Activated CD4-positive, CD25-positive, alpha-beta regulatory T cell treated with anti-CD3 and anti-CD28 coated beads, Interleukin-2, amount 50 U/mL, for 72 hours (primary cell): ENCODE measurements at regions not wholly inside any gene's neighbourhood (a gene's known extent, or its start where the extent isn't known, plus 50 kb on each side); places are given as distances from the start of the nearest gene placed in this dataset.
"Not testable (repeated sequence)": the region's sequence is repeated elsewhere in the genome, so short reads cannot be mapped to it uniquely, and the experiment has no call there.

Experiments used
- DNase-seq: peaks from one replicate; pipeline ENCODE4 v3.0.0; 2021

DNA sequence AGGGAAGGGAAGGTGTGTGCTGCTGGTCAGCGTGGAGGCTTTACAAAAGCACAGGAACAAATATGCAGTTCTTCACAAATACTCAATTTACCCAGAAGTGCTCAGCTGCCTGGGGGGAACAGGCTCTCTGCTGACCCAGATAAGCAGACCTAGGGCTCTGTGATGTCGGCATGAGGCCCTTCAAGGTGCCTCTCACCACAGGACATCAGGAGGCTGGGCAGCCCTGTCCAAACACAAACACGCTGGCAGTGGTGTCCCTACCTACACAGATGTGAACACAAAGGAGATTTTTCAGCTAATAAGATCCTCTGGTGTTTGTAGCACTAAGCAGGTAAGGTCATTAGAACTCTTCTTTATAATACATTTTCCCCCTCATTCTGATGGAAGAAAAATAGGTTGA lies 243.0 kb upstream of the PROX1 start:
- no peak for DNase-seq

DNA sequence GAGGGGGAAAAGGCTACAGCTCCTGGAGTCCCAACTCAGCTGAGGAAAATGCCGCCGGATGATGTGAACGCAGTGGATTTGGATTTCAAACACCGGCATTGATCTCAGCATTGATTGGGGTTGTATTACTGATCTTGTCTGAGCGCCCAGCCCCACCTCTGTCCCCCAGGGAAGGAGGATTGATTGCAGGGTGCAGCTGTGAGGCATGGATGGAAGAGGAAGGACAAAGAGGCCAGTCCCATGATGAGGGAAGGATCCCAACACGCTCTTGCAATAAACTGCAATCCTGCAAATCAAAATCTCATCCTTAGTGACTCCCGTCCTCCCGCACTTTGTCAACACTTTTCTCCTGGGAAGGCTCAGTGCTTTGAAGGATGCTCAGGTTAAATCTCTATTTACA lies 242.3 kb upstream of the PROX1 start:
- DNase-seq = no peak

GRCh38 chr1:213749558-213749957 lies 238.2 kb upstream of the PROX1 start:
- no peak for DNase-seq

GRCh38 chr1:213750231-213751063 lies 237.3 kb upstream of the PROX1 start:
- DNase-seq = no peak

DNA sequence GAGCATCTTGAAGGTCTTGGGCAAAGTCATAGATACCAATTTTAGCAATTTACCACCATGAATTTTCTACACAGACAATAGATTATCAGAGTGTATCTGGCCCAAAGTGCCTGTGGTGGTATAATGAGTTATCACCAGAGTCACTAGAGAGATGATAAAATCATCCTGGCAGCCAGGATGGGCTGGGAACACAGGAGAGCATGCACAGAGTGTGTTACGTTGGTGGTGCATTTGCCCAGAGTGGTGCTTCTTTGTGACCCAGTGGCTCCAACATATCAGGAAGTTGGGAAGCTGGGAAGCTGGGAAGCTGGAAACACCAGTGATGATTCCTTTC lies 236.7 kb upstream of the PROX1 start:
- DNase-seq = no peak

- no peak for DNase-seq
These were observed 228.2 kb upstream of the PROX1 start for GRCh38 chr1:213759359-213760181.

DNA sequence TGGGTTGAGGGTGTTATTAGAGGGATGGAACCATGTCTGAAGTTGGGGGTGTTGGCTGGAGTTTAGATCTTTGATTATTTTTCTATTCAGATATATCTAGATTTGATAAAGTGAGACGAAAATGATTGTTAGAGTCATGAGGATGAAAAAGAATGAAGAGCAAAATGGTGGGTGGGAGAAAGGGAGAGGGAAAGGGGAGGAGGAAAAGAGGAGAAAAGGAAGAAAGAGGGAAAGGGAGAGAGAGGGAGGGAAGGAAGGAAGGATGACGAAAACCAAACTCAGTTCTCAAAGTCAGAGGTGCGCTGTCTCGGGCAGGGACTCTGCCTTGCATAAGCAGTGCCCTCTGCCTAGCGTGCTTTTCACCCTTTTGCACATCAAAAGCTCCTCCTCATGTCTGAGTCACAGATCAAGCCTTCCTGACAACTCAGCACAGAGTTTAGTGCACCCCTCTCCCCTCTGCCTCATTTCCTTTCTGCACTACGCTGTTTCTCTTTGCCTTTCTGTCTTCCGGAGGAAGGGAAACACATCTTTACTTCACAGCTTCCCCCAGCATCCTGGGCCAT lies 225.8 kb upstream of the PROX1 start:
- DNase-seq = no peak

GRCh38 chr1:213767683-213768082 lies 220.1 kb upstream of the PROX1 start:
- no peak for DNase-seq

DNA sequence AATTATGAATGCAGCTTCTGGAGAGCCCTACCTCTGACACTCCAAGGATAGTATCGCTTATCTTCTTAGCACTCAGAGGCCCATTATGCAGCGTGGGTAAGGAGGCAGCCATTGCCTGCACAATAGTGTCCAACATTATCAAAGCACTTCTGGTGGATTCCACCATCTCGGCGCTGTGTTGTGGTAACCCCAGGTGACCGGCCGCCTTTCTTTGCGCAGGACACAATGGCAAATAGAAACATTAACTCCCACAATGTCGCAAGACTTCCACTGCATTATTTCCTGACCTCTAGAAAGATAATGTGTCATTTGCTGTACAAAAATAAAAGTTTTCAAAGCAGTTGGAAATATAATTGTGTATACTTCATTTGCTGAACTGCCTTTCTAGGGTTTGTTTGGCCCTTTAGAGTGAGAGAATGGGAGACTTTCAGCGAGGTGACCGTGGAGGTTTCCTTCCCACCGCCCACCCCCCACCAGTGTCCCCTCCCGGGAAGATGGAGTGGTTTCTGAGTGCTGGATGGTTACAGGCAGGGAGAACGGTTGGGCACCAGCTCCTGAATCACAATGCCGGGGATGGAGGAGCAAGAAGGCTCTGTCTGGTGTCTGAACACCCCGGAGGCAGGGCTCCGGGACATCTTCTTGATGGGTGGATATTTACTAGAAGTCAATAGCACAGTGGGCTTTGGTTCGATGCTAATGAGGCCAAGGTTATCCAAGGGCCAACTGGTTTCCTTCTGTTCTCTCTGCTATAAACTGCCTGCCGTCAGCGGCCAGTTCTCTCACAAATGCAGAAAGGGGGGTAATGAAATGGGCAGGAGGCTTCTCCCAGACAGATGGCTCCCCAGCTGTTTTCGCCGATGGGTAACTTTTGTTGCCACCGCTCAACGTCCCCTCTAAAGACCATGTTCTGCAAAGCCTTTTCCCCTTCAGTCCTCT lies 215.4 kb upstream of the PROX1 start:
- no peak for DNase-seq

DNA sequence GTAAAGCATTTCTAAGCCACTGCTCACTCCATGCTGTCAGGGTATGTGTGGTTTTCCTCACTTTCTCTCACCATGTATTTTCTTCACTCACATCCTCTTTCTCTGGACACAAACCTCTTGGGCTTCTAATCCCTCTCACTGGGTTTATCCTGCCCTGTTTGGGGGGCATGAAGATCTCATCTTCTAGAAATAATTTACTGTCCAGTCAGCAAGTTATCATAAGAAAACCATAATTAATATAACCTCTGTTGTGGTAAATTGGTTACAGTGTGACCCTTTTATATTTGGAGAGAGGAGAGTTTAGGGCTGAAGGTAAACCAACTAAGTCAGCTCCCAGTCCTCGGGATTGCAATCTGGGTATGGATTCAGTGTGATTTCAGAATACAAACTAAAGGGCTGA lies 213.8 kb upstream of the PROX1 start:
- no peak for DNase-seq

DNA sequence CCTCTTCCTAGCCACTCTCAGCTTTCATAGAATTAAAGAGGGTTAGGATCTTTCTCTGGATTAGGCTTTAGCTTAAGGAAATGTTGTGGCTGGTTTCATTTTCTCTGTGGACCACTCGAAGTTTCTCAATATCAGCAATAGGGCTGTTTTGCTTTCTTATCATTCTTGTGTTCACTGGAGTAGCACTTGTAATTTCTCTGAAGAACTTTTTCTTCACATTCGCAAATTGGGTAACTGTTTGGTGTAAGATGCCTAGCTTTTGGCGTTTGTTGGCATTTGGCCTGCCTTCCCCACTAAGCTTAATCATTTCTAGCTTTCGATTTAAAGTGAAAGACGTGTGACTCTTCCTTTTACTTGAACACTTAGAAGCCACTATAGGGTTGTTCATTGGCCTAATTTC lies 210.8 kb upstream of the PROX1 start:
- no peak for DNase-seq

- DNase-seq = no peak
These were observed 208.5 kb upstream of the PROX1 start for GRCh38 chr1:213779228-213779627.

GRCh38 chr1:213782941-213783672 lies 204.7 kb upstream of the PROX1 start:
- DNase-seq = no peak

DNA sequence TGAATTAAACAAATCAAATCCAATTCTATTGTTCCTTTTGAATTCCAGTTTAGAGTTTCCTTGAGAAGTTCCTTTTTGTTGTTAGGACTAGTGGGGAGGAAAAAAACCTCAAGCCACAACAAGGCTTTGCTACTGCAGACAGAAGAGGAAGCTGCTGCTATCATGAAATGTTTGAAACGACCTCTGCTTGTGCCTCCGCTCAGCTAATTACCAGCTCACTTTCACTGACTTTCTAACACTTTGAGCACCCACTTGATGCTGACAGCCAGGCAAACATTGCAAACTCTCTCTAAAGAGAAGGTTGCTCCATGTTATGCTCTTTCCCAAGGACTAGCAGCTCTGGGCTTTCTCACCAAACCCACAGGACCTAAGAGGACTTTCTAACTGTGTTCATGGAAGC lies 203.9 kb upstream of the PROX1 start:
- no peak for DNase-seq

DNA sequence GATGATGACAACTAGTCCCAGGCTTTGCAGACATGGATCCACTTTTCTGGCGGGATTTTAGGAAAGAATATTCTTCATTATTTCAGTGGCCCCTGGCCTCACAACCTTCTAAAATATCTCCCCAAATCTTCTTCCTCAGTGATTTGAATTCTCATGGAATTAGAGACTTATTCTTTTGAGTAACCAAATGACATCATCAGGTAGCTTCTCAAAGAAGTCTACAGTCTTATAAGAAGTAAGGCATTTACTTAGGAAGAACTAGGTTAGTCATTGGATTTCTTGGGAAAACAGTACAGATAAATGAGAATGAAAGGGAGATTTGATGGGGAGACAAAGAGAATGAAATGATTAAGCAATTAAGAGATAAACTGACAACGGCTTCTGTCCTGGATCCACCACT lies 201.1 kb upstream of the PROX1 start:
- no peak for DNase-seq

GRCh38 chr1:213790565-213790964 lies 197.2 kb upstream of the PROX1 start:
- no peak for DNase-seq

DNA sequence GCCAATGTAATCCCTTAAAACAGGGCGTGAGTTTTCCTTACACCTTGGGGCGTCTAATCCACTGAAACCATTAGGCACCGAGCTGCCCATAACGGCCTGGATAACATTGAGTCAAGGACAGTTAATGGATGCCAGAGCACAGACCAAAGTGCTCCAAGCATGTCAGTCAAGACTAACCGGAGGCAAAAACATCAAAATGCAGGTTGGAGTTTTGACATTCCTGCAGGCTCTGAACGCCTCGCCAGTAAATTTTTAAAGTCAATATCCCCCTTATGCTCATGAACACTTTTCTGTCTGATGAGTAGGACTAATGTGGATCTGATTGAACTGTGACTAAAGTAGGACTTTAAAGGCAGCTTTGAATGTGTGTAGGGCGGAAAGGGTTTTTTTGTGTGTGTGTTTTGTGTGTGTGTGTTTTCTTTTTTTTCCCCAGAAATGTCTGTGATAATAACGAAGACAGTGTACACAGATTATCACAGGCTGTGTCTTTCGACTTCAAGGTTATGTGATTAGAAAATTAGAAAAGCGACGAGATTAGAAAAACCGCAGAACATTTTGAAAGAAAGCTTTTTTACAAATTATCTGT lies 194.2 kb upstream of the PROX1 start:
- DNase-seq = no peak

DNA sequence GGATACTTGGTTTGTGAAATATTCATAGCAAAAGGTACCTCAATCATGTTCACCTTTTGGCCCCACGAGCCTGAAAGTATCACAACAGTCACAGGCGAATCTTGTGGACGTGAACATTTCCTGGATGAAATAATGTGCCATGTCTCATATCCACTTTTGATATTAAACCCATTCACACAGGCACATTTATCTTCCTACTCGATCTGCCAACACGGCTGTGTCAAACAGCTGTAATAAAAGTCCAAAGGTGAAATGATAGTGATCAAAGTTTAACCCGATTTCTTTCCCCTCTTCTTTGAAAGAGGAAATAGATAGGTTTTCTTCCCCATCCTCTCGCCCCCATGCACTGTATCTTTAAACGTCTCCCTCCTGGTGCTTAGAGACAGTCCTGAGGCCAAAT lies 191.2 kb upstream of the PROX1 start:
- no peak for DNase-seq

DNA sequence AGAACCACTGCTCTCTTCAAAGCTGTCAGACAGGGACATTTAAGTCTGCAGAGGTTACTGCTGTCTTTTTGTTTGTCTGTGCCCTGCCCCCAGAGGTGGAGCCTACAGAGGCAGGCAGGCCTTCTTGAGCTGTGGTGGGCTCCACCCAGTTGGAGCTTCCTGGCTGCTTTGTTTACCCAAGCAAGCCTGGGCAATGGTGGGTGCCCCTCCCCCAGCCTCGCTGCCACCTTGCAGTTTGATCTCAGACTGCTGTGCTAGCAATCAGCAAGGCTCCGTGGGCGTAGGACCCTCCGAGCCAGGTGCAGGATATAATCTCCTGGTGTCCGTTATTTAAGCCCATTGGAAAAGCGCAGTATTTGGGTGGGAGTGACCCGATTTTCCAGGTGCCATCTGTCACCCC lies 179.5 kb upstream of the PROX1 start:
- not testable (repeated sequence) for DNase-seq

- no peak for DNase-seq
These were observed 170.6 kb upstream of the PROX1 start for GRCh38 chr1:213817156-213817555.

DNA sequence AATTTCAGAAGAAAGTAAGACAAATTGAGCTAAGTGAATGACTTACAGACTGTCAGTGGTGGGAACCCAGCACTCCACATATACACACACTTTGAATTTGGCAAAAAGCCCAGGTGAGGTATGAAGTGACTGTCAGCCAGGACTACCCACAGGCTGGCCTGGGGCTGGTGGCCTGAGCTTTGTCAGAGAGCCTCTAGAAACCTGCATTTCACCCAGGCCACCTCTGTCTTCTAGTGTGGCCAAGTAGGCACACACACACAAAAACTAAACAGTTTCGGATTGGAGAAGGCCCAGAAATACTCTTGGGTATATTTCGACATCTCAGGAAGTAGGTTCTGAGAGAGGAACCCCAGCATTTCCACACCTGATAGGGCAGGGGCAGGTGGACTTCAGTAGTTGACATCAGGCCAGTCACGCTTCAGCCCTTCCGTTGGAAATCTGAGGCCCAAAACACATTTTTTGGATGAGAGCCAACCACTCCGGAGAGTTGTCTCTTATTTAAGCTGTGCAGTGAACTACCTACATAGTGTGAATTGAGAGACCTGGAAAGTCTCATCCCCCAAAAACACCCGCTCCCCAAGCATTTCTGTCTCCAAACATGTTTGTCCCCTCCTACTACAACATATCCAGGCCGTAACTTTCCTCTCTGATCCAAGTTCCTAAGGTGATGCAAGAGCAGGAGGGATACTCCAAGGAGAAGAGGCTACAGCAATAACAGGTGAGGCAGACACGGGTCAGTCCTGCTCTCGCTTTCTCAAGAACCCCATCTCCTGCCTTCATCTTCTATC lies 167.2 kb upstream of the PROX1 start:
- DNase-seq = no peak
